ENCODE measurements at regions not wholly inside any gene's neighbourhood (a gene's known extent, or its start where the extent isn't known, plus 50 kb on each side); places are given as distances from the start of the nearest gene placed in this dataset.

GRCh38 chr4:23165669-23166068 lies 472.9 kb downstream of the GBA3 start:
- intact Hi-C loops (cut with DNase I), result no loop called here
- no peaks in the 10 kb centered on the region for H3K9me3 ChIP-seq
- no peak for TF ChIP-seq CTCF (IDR thresholded peaks at IDR 0.05)
- no peak for TF ChIP-seq POLR2AphosphoS5 (IDR thresholded peaks at IDR 0.05)
- H3K4me3 ChIP-seq, result no peak overlapping the region
- H3K4me1 ChIP-seq, result peaks cover 0 to 6% (median 4%) of the 10 kb centered on the region in 4 donors
- DNase-seq (ENCODE audit: extremely low spot score), result no peak
- WGBS, result 95% methylated on average over 1 of the region's 1 CpG
- no peaks in the 10 kb centered on the region for H3K36me3 ChIP-seq
- no peak overlapping the region for H3K27ac ChIP-seq (replicated peaks in 1 of 4)
- H3K27me3 ChIP-seq, result no peaks in the 10 kb centered on the region

GRCh38 chr4:23163647-23164436 lies 471.1 kb downstream of the GBA3 start:
- no peaks in the 10 kb centered on the region for H3K36me3 ChIP-seq
- 66% methylated on average over 6 of the region's 6 CpGs for WGBS
- H3K27me3 ChIP-seq, result no peaks in the 10 kb centered on the region
- H3K4me3 ChIP-seq, result no peak overlapping the region
- H3K9me3 ChIP-seq, result no peaks in the 10 kb centered on the region
- no peak for DNase-seq (ENCODE audit: extremely low spot score)
- no peaks in the 10 kb centered on the region for H3K4me1 ChIP-seq
- H3K27ac ChIP-seq (replicated peaks in 1 of 4), result no peak overlapping the region
- TF ChIP-seq POLR2AphosphoS5 (IDR thresholded peaks at IDR 0.05) (no peak), POLR2A (IDR thresholded peaks at IDR 0.05; ENCODE audit: low read depth) (no peak), CTCF (IDR thresholded peaks at IDR 0.05) (no peak), EP300 (IDR thresholded peaks at IDR 0.05) (no peak)
- intact Hi-C loops (cut with DNase I), result no loop called here

GRCh38 chr4:23162275-23162674 lies 469.5 kb downstream of the GBA3 start:
- no peaks in the 10 kb centered on the region for H3K27me3 ChIP-seq
- 82% methylated on average over 2 of the region's 2 CpGs for WGBS
- intact Hi-C loops (cut with DNase I), result no loop called here

GRCh38 chr4:23161787-23162186 lies 469.1 kb downstream of the GBA3 start:
- TF ChIP-seq CTCF (IDR thresholded peaks at IDR 0.05) (no peak), POLR2AphosphoS5 (IDR thresholded peaks at IDR 0.05) (no peak), POLR2A (IDR thresholded peaks at IDR 0.05; ENCODE audit: low read depth) (no peak), EP300 (IDR thresholded peaks at IDR 0.05) (no peak)
- H3K4me1 ChIP-seq, result no peaks in the 10 kb centered on the region
- no peak overlapping the region for H3K4me3 ChIP-seq
- H3K36me3 ChIP-seq, result no peaks in the 10 kb centered on the region
- DNase-seq (ENCODE audit: extremely low spot score), result no peak
- no peaks in the 10 kb centered on the region for H3K9me3 ChIP-seq
- intact Hi-C loops (cut with DNase I), result no loop called here
- H3K27ac ChIP-seq (replicated peaks in 1 of 4), result no peak overlapping the region
- 78% methylated on average over 3 of the region's 3 CpGs for WGBS
- no peaks in the 10 kb centered on the region for H3K27me3 ChIP-seq

More at GRCh38 chr4:23162275-23162674, 469.5 kb downstream of the GBA3 start:
- no peaks in the 10 kb centered on the region for H3K9me3 ChIP-seq
- no peak overlapping the region for H3K4me3 ChIP-seq
- no peak for TF ChIP-seq POLR2A (IDR thresholded peaks at IDR 0.05; ENCODE audit: low read depth)
- no peak for TF ChIP-seq POLR2AphosphoS5 (IDR thresholded peaks at IDR 0.05)
- no peaks in the 10 kb centered on the region for H3K36me3 ChIP-seq
- no peak overlapping the region for H3K27ac ChIP-seq (replicated peaks in 1 of 4)
- DNase-seq (ENCODE audit: extremely low spot score), result no peak
- H3K4me1 ChIP-seq, result no peaks in the 10 kb centered on the region

DNA sequence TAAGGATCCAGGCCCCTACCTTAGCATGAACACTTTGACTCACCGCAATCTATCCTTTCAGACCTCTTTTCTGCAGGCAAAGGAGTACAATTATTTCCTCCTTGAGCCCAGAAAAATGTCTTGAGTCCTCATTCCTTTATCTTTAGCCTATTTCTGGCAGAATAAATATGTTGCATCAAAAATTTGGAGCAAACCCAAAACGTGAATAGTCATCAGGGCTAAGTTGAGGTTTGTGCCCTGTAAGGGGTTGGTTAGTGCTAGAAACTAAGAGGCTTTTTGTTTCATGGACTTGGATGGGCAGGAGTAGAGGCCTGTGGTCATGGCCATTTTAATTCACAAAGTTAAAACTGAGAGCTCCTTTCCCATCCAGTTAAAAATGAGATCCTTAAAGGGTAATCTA lies 460.3 kb downstream of the GBA3 start:
- DNase-seq (ENCODE audit: extremely low spot score), result no peak
- no peaks in the 10 kb centered on the region for H3K9me3 ChIP-seq
- no peaks in the 10 kb centered on the region for H3K27me3 ChIP-seq
- intact Hi-C loops (cut with DNase I), result no loop called here
- H3K4me3 ChIP-seq, result no peak overlapping the region
- H3K4me1 ChIP-seq, result no peaks in the 10 kb centered on the region
- H3K36me3 ChIP-seq, result no peaks in the 10 kb centered on the region
- 87% methylated on average over 2 of the region's 2 CpGs for WGBS
- no peak overlapping the region for H3K27ac ChIP-seq (replicated peaks in 1 of 4)
- no peak for TF ChIP-seq EP300 (IDR thresholded peaks at IDR 0.05)
- TF ChIP-seq POLR2A (IDR thresholded peaks at IDR 0.05; ENCODE audit: low read depth), result no peak
- TF ChIP-seq POLR2AphosphoS5 (IDR thresholded peaks at IDR 0.05), result no peak
- no peak for TF ChIP-seq CTCF (IDR thresholded peaks at IDR 0.05)

Data from esophagus muscularis mucosa (tissue), 4 donors.